ENCODE measurements at regions not wholly inside any gene's neighbourhood (a gene's known extent, or its start where the extent isn't known, plus 50 kb on each side); places are given as distances from the start of the nearest gene placed in this dataset.

DNA sequence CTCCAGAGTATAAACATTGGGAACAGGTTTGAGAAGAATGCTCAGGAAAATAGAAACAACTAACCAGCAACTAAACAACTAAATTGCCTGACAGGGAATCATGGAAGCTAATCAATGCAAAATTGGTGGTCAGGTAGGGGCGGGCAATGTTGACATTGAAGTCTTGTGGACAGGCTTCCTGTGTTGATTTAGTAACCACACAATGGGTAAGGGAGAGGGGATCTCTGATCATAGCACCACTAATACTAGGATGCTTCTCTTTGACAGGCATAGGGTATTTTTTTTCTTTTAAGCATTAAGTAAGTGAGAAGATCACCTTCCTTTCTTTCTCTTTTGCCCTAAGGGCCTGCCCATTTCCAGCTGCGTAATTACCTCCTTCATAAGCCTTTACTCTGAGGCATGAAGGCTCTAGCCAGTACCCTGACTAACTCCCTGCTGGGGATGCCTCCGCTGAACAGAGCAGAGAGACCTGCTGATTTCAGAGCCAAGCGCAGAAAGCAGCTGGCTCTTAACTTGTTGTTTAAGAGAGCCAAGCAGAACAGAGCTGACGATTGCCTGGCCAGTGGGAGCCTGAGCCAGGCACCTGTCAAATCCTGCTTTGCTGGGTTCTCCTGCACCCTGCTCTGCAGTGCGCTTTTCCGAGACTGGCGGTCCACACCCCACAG is 118.7 kb downstream of the BMP2 start:
- DNase-seq: no peak

DNA sequence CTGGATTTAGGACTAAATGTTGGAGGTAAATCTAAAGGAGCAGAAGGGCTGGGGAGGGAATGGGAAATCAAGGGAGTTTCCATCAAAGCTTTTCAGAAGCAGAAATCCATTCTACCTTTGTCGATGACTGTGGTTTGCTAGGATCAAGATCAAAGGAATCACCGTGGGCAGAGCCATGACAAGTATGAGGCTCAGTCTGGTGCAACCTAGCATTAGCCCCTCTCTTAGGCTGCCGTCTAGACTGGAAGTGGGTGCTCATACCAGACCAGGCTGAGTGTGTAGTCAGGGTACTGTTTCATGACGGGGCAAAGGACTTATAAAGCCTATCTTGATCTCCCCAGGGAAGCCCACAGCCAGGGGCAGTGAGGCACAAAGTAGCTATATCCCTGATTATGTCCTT is 120.5 kb downstream of the BMP2 start:
- DNase-seq: no peak

DNA sequence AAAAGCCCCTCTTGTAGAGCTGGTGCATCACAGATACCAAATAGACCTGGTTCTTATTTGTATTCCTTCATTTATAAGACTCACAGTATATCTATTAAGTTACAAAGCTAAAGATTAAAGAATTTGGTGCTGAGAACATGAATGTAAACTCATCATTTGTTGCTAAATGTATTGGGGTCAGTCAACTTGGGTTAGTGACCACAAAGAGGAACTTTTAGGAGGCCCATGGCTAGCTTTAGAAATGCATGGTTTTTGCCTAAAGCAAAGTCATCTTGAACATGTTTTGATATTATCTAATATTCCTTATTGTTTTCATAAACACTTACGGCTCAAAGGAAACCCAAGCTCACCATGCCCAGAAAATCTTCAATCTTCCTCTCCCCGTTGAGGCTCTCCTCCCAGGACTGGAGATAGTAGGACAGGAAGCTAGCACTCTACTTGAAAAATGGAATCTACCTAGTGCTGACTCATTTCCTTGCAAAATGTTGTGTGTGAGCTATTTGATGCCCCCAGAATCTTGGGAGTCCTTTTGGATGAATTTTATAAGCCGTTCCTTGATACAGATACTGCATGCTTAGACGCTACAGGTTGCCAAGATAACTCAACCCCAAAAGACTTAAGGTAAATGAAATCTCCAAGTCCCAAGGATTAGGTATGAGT is 121.4 kb downstream of the BMP2 start:
- DNase-seq: no peak

DNA sequence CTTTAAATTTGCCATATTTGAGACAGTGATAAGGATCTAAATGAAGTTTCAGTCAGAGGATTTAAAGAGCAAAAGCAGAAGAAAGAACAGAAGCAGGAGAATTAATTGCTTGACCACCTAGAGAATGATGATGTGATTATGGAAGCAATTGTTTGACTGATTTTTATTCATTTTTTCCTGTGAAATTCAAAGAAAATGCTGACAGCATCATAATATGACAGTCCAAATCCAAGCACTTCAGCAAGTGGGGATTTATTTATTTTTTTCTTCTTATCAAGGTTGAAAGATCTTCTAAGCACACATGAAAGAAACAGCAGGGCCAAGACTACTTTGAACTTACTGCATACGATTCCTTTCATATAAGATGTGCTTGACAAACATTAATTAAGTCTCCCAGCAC is 125.2 kb downstream of the BMP2 start:
- no peak for DNase-seq

DNA sequence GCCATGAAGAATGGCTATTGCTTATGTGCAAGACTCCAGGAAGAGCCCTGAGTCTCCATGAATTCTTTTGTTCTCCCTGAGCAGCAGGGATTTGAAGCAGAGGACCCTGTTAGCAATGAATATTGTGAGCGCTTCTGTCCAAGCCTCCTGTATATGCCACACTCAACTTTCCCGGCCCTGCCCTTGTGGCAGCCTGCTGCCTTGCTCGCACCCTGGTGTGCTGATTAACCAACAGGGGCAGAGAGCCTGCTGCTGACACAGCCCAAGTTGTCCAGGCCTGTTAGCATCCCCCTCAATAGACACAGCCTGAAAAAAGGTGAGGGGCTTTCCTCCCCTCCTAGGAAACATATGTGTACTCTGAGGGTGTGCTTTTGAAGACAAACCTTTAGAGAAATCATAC is 131.4 kb downstream of the BMP2 start:
- no peak for DNase-seq

DNA sequence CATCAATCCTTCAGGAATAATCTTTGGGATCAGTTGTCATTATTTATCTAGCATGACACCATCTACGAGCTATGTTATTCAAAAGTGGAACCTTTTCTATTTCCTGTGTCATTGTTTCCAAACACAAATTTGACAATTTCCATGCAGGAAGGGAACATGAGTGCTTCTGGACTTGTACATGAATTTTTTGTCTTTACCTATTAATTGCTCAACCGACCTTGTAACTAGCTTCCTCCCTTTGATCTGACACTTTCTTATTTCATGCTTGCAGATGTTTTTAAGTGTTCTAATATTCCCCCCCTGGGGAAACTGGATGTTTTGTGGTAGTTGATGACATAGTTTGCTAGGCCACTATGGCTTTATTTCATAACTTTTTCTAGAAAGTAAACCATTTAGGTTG is 139.4 kb downstream of the BMP2 start:
- no peak for DNase-seq

DNA sequence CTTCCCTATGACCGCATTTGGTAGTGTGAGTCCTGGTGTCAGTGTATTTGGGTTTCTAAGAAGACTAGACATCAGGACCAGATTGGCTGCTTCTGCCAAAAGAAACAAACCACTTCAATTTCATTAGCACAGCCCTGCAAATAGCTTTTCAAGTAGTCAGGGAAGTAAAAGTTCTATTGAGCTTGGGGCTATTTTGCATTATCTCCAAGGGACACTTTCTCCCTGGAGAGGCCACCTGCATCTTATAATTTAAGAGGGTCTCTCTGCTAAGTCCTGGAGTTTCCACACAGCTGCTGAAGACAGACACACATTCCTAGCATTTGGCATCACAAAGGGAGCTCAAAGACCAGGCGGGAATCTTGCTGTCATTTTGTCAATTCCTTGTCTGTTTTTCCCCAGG is 141.2 kb downstream of the BMP2 start:
- no peak for DNase-seq

DNA sequence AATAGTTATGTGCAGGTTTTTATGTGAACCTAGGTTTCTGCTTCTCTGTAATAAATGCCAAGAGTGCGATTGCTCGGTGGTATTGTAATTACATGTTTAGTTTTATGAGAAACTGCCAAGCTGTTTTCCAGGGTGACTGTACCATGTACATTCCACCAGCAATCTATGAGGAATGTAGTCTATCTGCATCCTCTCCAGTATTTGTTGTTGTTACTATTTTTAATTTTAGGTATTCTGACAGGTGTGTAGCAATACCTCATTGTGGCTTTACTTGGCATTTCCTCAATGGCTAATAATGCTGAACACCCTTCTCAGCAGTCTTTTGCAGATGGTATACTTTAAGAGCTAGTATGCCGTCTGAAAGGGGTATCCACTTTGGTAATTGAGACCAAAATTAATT is 142.1 kb downstream of the BMP2 start:
- DNase-seq: no peak

DNA sequence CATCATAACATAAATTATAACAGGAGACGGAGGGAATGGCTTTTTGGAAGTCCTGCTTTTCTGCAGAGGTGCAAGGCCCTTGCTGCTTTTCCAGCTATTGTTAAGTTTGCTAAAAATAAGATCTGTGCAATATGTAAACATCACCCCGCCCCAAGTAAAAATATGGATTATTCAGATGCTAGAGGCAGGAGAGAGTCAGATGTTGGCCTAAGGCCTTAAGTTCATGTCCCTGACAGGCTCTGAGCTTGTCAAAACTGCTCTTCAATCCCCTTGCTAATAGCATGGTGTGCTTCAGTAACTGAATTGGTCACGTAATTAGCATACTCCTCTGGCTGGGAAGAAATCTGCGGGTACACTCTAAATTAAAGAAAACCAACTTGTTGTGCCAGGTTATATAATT is 147.5 kb downstream of the BMP2 start:
- DNase-seq: no peak

DNA sequence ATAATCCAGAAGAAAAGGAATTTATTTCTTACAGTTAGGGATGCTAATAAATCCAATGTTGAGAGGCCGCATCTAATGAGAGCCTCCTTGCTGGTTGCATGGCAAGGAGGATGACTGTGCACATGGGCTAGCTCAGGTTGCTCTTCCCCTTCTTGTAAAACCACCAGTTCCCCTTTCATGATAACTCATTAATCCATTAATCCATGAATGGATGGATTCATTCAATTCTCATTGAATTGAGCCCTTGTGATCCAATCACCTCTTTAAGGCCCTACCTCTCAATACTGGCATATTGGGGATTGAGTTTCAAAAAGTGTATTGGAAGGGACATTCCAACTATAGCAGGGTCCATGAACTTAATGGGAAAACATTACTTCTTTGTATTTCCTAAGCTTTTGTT is 149.5 kb downstream of the BMP2 start:
- no peak for DNase-seq

DNA sequence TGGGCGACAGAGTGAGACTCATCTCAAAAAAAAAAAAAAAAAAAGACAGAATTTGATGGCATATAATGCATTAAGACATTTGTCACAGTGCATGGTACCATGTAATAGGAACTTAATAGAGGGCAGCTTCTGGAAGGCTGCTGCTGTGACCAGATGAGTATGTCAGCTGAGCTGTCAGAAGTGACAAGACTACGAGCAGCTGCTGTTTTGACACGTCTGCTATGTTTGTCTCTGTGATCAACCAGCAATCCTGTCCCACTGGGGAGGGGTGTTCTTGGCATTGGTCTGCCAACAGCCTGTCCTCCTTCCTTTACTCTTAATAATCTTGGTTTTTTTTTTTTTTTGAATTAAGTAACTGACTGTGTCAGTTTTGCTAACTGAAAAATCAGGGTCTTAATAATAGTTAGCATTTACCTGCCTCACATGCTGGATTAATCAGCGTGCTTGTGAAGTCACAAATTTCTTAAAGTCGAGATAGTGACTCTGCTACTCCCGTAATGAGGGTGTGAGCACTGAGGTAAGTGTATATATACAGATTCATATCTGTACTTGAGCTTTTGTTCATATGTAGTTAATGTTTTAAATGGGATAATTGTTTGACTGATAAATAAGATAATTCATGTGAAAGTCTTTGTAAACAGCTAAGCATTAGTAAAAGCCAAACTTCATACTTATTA is 152.4 kb downstream of the BMP2 start:
- no peak for DNase-seq

DNA sequence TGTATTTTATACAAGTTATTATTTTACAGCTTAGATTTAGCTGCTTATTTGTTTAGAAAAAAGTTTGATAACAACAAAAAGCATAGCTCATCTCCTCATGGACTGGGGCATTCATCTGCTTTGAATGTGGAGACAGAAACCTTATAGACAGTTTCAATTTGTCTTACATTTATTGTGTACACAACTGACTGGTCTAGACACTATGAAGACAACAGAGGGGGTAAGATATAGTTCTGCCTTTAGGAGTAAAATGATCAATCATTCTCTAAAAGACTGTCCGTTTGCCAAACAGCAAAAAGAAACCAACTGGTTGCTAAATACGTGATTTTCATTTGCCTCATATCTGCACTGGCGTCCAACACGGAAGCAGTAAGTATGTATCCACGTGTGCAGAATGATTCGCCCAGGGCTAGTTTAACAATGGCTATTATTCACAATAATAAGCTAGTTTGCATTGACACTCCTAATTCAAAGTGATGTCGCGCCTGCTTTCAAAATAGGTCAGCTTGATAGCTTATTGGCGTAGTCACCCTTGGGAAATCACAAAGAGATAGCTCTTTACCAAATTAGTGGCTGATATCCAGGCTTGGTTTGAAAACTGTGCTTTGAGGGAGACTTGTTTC is 153.6 kb downstream of the BMP2 start:
- DNase-seq: no peak

DNA sequence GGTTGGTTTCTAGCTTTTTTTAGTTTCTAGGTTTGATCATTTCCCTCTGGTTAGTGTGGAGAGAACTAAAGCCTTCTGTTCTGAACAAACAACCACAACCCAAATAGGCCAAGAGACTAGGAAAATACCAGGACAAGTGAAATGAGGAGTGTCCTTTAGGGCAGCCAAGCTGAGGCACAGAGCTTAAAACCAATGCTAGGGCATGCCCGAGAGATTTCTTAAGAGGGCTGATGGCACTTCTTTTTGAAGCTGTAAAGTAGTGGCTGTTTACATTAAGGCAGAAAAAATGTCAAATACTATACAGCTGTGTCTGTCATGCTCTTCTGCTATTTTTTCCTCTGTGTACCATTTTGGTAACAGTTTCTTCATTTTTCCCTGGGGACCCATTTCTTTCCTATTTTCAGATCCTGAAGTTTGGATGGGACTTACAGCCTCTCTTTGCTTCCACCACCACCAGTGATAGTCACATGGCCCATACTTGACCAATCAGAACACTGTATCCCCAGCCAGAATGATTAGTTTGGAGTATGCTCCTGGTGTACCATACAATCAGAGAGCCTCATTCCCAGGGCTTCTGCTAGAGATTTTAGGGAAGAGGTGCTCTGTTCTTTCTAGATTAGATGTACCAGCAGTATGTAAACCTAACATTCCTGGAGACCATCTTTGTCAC is 154.4 kb downstream of the BMP2 start:
- no peak for DNase-seq

DNA sequence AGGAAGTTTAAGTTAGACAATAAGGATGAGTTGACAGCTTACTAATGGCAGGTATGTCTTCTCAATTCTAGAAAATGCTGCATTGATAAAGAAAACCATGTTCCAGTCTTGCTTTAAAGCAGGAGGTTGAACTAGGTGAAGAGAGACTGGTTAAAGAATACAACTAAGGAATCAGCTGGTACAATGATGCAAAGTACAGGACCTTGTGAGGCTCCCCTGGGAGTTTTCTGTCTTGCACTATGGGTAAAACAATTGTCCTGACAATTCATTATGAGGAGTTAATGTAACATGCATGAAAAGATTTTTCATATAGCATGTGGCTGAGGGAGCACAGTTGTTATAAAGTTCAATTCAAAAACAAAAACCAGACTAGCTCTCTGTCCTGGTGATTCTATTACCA is 157.2 kb downstream of the BMP2 start:
- DNase-seq: no peak

DNA sequence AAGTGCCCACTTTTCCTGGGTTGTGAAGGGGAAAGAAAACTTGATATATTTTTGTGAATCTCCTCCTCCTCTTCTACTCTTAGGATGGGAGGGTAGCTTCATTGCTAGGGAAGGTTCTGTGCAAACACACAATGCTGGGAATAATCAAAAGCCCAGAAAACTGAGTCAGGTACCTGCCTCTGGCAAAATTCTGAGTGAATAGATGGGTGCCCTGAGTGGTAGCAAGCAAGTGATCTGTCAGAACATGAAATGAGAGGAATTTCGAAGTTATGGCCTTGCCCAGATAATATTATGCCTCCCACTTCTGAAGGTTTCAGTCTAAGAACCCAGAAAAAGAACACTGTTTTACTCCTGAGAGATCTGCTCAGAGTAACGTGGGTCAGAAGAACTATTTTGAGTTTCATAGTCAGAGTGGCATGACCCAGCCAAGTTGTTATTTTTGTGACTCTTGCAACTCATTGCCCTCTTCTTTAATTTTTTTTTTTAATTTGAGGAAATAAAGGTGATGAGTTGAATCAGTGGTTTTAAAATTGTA is 158.3 kb downstream of the BMP2 start:
- DNase-seq: no peak

DNA sequence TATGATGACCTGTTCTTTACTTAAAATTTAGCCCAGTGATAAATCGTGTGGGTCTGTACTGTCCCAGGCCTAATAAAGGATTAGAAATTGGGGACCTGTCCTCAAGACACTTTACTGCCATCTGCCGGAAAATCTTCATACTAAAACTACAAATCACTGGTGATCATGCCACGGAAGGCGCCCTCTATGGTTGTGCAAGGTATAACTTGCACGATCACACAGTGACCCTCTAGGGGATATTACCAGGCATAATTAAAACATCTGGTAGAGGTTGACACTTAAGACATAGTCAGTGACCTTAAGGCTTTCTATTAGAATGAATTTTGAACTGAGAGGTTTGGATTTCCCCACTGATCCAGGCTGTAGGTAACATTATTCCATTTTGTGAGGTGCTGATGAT is 172.6 kb downstream of the BMP2 start:
- DNase-seq: no peak

DNA sequence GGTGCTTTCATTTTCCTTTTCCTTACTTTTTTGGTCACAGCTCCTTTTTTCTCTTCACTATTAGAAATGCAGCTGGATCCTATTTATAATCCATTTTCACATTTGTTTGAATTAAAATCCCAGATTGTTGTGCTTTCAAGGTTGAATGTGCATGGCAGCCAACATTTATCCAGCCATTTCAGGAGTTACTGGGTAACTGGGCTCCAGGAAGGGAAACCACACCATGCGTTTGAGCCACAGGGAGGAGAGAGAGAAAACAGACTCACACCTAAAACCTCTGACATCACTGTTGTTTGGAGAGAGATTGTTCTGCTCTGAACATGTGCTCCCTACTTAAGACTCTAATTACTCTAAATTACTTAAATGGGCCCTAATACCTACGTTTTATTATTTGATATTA is 173.4 kb downstream of the BMP2 start:
- DNase-seq: no peak

DNA sequence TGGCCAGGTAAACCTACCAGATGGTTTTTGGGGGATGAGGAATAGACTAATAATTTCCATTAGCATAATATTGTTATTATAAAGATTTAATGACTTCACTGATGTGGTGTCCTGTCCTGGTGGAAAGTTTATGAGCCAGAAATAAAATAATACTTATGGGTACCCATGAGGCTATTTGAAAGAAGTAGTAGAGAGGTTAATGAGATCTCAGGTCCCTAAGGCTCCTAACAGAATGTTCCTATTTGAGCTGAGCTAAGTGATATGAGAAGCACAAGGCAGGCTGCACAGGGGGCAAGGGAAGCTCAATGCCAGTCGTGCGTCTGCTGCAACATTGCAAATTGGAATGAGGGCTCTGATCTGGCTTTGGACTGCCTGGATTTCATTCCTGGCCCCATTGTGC is 174.1 kb downstream of the BMP2 start:
- no peak for DNase-seq

DNA sequence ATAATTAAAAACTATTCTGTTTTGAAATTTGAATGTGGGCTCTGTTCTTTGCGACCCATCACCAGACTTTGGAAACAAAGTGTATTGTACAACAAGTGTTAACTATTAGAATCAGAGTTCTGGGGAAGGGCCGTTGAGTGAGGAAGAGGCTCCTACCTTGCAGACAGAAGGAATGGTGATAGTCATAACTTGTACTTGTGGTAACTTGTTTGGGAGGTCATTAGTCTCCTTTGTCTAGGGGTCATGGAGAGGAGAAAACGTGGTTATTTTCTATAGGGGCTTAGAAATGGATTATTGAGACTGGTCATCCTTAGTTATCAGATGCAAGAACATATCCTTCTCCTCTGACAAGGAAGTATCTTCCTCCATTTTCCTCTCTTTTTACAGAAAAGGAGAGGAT is 174.8 kb downstream of the BMP2 start:
- no peak for DNase-seq

DNA sequence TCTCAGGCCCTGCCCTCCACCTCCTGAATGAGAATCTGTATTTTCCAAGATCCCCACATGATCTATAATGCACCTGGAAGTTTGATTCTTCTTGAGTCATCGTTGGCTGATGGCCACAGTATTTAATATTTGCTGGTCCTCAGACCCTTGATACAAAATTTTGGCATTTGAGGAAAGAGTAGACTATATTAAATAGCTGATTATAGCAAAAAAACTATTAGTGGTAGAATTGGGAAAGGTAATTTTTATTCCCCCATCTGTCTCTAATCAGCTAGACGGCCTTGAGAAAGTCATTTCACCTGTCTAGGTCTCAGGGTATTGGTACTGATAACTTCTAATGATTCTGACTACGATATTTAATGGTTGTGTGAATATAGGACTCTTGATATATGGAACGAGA is 176.8 kb downstream of the BMP2 start:
- no peak for DNase-seq

DNA sequence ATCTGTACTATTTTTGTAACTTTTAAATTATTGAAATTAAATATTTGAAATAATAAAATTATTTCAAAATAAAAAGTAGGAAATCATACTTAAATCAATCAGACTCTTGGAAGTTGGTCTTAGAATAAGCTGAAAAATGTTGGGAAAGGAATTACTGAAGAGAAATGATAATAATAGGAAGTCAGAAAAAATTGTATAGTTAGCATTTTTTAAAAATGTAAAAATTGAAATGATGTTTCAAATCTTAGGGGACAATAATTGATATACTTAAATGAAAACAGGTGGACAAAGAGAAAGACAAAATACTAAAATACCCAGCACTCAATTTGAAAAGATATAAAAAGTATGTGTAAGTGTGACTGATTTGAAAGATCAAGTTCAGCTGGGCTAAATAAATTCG is 186.1 kb downstream of the BMP2 start:
- DNase-seq: no peak

DNA sequence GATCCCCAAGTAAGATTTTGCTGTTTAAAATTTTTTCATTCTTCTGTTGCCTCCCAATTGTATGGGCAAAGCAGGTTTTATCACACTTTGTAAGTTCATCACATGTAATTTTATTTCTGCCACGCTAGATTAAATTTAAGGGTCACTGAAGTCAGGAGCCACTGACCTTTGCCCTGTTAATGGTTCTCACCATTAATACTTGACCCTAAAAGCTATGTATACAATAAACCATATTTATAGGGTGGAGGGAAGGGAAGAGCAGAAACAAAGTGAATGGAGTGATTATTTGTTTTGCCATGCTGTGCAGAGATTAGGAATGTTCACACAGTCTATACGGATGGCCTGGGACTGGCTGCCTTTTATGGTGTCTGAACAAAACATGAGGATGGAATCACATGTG is 186.7 kb downstream of the BMP2 start:
- no peak for DNase-seq

DNA sequence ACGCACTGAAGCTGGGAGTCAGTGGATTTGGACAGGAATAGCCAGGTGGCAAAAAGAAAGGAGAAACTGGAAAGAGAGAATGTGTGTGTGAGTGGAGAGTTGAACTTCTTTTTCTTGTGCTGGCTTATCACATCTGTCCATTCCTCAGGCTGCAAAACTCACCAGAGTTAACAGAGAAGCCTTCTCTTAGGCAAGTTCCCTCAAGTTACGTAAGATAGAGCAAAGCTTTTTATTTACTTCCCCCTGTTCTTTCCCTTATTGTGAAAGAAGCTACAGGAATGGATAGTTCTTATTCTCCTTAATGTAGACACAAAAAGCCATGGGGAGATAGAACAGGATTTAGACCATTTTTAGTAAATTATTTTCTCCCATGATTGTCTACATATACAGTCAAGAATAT is 188.6 kb downstream of the BMP2 start:
- no peak for DNase-seq
